Fibroblast of villous mesenchyme (primary cell): ENCODE measurements at regions not wholly inside any gene's neighbourhood (a gene's known extent, or its start where the extent isn't known, plus 50 kb on each side); places are given as distances from the start of the nearest gene placed in this dataset.

ENCODE experiments used
- DNase-seq: peaks from one replicate; pipeline ENCODE4 v3.0.0-alpha.2; 2010; ENCODE audit warnings: low read depth
- H3K4me3 ChIP-seq: 2 replicates; pipeline ENCODE4 v1.5.1; 2011; ENCODE audit warnings: low read depth, mild to moderate bottlenecking, low read length
- CTCF ChIP-seq: IDR thresholded peaks from 2 replicates; pipeline ENCODE4 v1.5.1; 2012; ENCODE audit warnings: low read depth, mild to moderate bottlenecking, low read length; ENCODE audit not compliant: insufficient read depth

DNA sequence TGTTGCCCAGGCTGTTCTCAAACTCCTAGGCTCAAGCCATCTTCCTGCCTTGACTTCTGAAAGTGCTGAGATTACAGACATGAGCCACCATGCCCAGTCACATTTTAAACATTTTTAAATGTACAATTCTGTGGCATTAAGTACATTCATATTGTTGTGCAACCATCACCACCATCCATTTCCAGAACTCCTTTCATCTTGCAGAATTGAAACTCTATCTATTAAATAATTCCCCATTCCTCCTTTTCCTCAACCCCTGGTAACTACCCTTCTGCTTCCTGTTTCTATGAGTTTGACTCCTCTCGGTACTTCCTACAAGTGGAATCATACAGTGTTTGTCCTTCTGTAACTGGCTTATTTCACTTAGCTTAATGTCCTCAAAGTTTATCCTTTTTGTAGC is 103.8 kb upstream of the NAA20 start:
- TF ChIP-seq CTCF: no peak

GRCh38 chr20:19913927-19914614 is 103.1 kb upstream of the NAA20 start:
- H3K4me3 ChIP-seq: no peak overlapping the region
- no peak for TF ChIP-seq CTCF
- DNase-seq: no peak

More for the DNA sequence above, 103.8 kb upstream of the NAA20 start:
- no peak for DNase-seq
- H3K4me3 ChIP-seq: no peak overlapping the region

GRCh38 chr20:19915111-19915798 is 101.9 kb upstream of the NAA20 start:
- no peak overlapping the region for H3K4me3 ChIP-seq
- TF ChIP-seq CTCF: no peak
- DNase-seq: no peak

- H3K4me3 ChIP-seq: no peak overlapping the region
- DNase-seq: no peak
- no peak for TF ChIP-seq CTCF
Observed at GRCh38 chr20:19916531-19917485, 100.4 kb upstream of the NAA20 start.

GRCh38 chr20:19918965-19919329 is 98.2 kb upstream of the NAA20 start:
- TF ChIP-seq CTCF: no peak
- H3K4me3 ChIP-seq: no peak overlapping the region
- no peak for DNase-seq

- DNase-seq: peak; percentile 54
- TF ChIP-seq CTCF: no peak
Observed at GRCh38 chr20:19920381-19921138, 96.6 kb upstream of the NAA20 start.

More at GRCh38 chr20:19920381-19921138, 96.6 kb upstream of the NAA20 start:
- H3K4me3 ChIP-seq: no peak overlapping the region
